Heart right ventricle (tissue), 16 donors: ENCODE measurements at regions not wholly inside any gene's neighbourhood (a gene's known extent, or its start where the extent isn't known, plus 50 kb on each side); places are given as distances from the start of the nearest gene placed in this dataset.

Source experiments
- ATAC-seq, 8 donors: fragments of 200-7000 bp; cut with Tn5 transposase; one replicate each; pipeline ENCODE4 v1.9.1; 2020; ENCODE audit warnings: mild to moderate bottlenecking in 8 of 8, moderate library complexity in 8 of 8, moderate number of reproducible peaks in 1 of 8
- DNase-seq, 2 donors: peaks; one replicate each; pipeline ENCODE4 v3.0.0-alpha.2; 2020
- H3K27ac ChIP-seq, 10 donors: fragments of 200-600 bp; sonication (generic) in 2 of 10; one replicate each; pipeline versions ENCODE4 v1.5.0 to v1.8.0; 2020 to 2022; ENCODE audit warnings: mild to moderate bottlenecking in 3 of 10
- H3K27me3 ChIP-seq, 7 donors: fragments of 200-600 bp; one replicate each; pipeline ENCODE4 v1.8.0; 2021 to 2022; ENCODE audit warnings: mild to moderate bottlenecking in 2 of 7
- H3K36me3 ChIP-seq, 9 donors: fragments of 200-600 bp; sonication (generic) in 1 of 9; one replicate each; pipeline versions ENCODE4 v1.5.0 to v1.8.0; 2020 to 2022; ENCODE audit warnings: mild to moderate bottlenecking in 2 of 9
- H3K4me1 ChIP-seq, 9 donors: fragments of 200-600 bp; sonication (generic) in 1 of 9; one replicate each; pipeline versions ENCODE4 v1.5.0 to v1.8.0; 2020 to 2022; ENCODE audit warnings: mild to moderate bottlenecking in 4 of 9
- H3K4me3 ChIP-seq, 10 donors: fragments of 200-600 bp; sonication (generic) in 2 of 10; one replicate each; pipeline versions ENCODE4 v1.5.0 to v1.8.0; 2020 to 2022; ENCODE audit warnings: mild to moderate bottlenecking in 7 of 10, moderate library complexity in 2 of 10
- H3K9me3 ChIP-seq, 11 donors: fragments of 200-600 bp in 10 of 11; sonication (generic) in 2 of 11; one replicate each; pipeline versions ENCODE4 v1.5.0 to v1.8.0; 2013 to 2022; ENCODE audit warnings: mild to moderate bottlenecking in 2 of 11, control low read depth in 1 of 11, moderate library complexity in 1 of 11
- WGBS, 2 donors: extraction: QIAGEN DNeasy Blood & Tissue Kit; methylation state at CpG; one replicate each; pipeline ENCODE4 v1.1.7; 2013; ENCODE audit warnings: inconsistent platforms in 1 of 2; 5-methylcytosine and 5-hydroxymethylcytosine counted together
- intact Hi-C, 10 donors: fragments of 100-400 bp; cut with DNase I; formaldehyde crosslinking; loops; one replicate each; pipeline versions ENCODE4 v1.11.1 to v1.14.2; 2022
- TF ChIP-seq, protein P1 (sequence below), 9 donors: fragments of 200-600 bp; sonication (generic) in 2 of 9; IDR thresholded peaks; one replicate each; pipeline versions ENCODE4 v1.5.0 to v1.8.0; 2021 to 2022; ENCODE audit warnings: antibody characterized with exemption in 9 of 9, mild to moderate bottlenecking in 5 of 9, moderate library complexity in 1 of 9
- donor health status: Arrhythmogenic right ventricular cardiomyopathy.
- donor health status: ischemic (EF 13 %, LVEDD 7.1; RV severe dilation, severe dysfunction).
- donor health status: healthy with polysubstance abuse.
- donor health status: DM: no; HTN: yes; CAD: no.
- donor health status: DM: no; HTN: no; CAD: no.
- donor health status: ischemic (EF 25% LVEDD 6.9; RV normal size, moderate dysfunction).
- donor health status: ischemic (EF 25% LVEDD 5.7; RV mildly dilated, moderate dysfunction).
- donor health status: healthy.
- donor health status: DM: yes; HTN: yes; CAD: no.
- donor health status: Ischemic cardiomyopathy.
- donor health status: ischemic (EF 35%, LVEDD 5.7; RV mildly dilated, moderate dysfunction).
- donor health status: nonischemic (EF 11% LVEDD 7.7; RV severe dilation, severe dysfunction).
- donor health status: DM: yes; HTN: yes; CAD: no.
- donor health status: PGD.
- donor health status: ischemic (EF 29% LVEDD 5.4; RV normal size, mild dysfunction).
- donor health status: nonischemic (EF 23%, LVEDD 6.1; RV moderate dilation, normal function).

DNA sequence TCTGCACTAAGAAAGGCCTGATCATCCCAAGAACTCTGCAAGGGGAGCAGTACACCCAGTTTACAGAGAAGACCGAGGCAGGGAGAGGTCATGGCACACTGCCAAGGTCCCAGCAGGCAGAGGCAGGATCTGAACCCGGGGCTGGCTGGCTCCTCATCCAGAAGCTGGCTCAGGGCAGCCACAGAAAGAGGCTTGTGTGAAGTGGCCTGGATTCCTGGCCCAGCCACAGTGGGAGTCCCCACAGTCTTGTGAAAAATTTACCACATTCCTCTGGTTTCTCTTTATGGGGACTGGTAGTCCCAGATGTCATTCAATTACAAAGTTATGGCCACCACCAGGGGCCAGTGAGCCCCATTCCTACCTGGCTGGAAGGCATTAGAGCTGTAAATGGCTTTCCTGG is 440.5 kb downstream of the MIAT start:
- Histone ChIP-seq H3K27ac (no peak overlapping the region), H3K36me3 (no peaks in the 10 kb centered on the region), H3K4me3 (no peak overlapping the region), H3K4me1 (peaks cover 0 to 9% (median 4%) of the 10 kb centered on the region in 9 donors), H3K9me3 (no peaks in the 10 kb centered on the region), H3K27me3 (peaks cover 4 to 82% (median 46%) of the 10 kb centered on the region in 7 donors)
- ATAC-seq (no peak), DNase-seq (no peak)
- 62 to 73% methylated on average over 2 of the region's 2 CpGs for WGBS, 2 donors
- intact Hi-C loops: no loop called here
- TF ChIP-seq, protein P1, sequence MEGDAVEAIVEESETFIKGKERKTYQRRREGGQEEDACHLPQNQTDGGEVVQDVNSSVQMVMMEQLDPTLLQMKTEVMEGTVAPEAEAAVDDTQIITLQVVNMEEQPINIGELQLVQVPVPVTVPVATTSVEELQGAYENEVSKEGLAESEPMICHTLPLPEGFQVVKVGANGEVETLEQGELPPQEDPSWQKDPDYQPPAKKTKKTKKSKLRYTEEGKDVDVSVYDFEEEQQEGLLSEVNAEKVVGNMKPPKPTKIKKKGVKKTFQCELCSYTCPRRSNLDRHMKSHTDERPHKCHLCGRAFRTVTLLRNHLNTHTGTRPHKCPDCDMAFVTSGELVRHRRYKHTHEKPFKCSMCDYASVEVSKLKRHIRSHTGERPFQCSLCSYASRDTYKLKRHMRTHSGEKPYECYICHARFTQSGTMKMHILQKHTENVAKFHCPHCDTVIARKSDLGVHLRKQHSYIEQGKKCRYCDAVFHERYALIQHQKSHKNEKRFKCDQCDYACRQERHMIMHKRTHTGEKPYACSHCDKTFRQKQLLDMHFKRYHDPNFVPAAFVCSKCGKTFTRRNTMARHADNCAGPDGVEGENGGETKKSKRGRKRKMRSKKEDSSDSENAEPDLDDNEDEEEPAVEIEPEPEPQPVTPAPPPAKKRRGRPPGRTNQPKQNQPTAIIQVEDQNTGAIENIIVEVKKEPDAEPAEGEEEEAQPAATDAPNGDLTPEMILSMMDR (IDR thresholded peaks at IDR 0.05): no peak

DNA sequence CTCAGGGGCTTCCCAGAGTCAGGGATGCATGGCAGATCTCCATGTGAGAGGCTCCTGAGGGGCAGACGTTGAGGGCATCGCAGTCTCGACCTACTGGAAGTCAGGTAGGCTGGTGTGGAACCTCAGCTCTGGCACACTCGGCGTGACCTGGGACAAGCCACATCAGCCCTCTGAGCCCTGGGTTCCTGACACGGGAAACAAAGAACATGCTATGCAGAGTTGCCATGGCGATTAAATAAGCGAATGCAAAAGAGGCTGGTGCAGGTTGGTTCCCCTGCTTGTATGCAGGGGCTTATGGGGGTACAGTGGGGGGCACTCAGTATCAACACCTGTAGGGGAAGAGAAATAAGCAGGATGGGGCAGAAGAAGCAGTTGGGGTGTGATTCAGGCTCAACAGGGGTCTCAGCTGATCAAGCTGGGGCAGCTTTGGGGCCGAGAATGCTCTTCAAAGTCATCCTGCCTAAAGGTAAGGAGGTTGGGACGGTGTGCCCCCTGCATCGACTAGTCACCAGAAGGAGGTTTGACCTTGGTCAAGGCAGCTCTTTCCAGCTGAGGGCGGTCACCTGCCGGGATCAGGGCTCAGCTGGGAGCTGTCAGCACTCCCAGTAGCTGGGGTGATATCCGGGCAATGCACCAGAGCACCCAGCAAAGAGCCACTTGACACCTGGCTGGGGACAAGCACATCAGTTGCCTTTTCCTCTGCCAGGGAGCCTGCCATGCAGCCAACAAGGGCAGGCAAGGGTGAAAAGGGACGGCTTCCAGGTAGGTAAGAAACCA is 442.7 kb downstream of the MIAT start:
- no peaks in the 10 kb centered on the region for H3K9me3 ChIP-seq
- 59 to 67% methylated on average over 15 of the region's 15 CpGs for WGBS, 2 donors
- H3K36me3 ChIP-seq: no peaks in the 10 kb centered on the region
- H3K27ac ChIP-seq: no peak overlapping the region
- peaks cover 0 to 9% (median 0%) of the 10 kb centered on the region in 9 donors for H3K4me1 ChIP-seq
- ATAC-seq: peak in 7 of 8 donors; percentile 33 to 83 (median 77)
- peaks cover 4 to 76% (median 52%) of the 10 kb centered on the region in 7 donors for H3K27me3 ChIP-seq
- H3K4me3 ChIP-seq: no peak overlapping the region
- intact Hi-C loops: no loop called here
- TF ChIP-seq, protein P1 (IDR thresholded peaks at IDR 0.05): no peak
- peak; percentile 10 to 32 for DNase-seq

DNA sequence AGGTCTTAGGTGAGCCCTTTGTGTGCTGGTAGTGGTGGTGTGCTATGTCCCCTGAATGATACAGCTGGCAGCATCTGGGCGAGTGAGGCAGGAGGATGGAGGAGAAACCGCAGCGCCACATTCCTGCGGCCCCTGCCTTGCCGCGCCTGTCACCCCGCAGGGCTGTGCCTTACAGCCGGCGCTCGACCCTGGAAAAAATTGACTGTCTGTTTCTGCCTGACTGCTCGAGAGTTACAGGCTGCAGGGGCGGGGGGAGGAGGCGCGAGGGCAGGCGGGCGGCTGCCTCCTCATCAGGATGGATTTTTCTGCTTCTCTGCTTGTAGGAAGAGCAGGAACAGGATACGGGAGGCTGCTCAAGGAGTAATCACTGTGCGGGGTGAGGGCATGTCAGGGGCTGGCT is 443.4 kb downstream of the MIAT start:
- Histone ChIP-seq H3K9me3 (no peaks in the 10 kb centered on the region), H3K27me3 (peaks cover 4 to 73% (median 52%) of the 10 kb centered on the region in 7 donors), H3K4me3 (no peak overlapping the region), H3K27ac (no peak overlapping the region), H3K36me3 (no peaks in the 10 kb centered on the region), H3K4me1 (peaks cover 0 to 9% (median 1%) of the 10 kb centered on the region in 9 donors)
- TF ChIP-seq, protein P1 (IDR thresholded peaks at IDR 0.05): no peak
- ATAC-seq (peak in 2 of 8 donors; percentile 5 to 6), DNase-seq (no peak)
- 3 to 5% methylated on average over 18 of the region's 18 CpGs for WGBS, 2 donors
- intact Hi-C loops: no loop called here

DNA sequence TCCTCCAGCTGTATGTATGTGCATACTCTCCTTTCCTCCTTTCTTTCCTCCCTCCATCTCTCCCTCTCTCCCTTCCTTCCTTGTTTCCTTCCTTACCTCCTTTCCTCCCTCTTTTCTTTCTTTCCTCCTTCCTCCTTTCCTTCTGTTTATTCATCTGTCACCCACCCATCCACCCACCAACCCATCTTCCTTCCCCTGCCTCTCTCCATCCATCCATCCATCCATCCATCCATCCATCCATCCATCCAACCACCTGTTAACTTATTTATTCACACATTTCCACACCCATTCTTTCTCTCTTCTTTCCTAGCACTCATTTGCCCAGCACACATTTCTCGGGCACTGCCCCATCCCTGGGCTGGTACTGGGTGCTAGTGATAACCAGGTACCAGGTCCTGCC is 443.9 kb downstream of the MIAT start:
- peaks cover 3 to 73% (median 52%) of the 10 kb centered on the region in 7 donors for H3K27me3 ChIP-seq
- H3K4me1 ChIP-seq: peaks cover 0 to 9% (median 4%) of the 10 kb centered on the region in 9 donors
- 89 to 93% methylated on average over 1 of the region's 1 CpG for WGBS, 2 donors
- H3K4me3 ChIP-seq: no peak overlapping the region
- no peak overlapping the region for H3K27ac ChIP-seq
- DNase-seq: no peak
- TF ChIP-seq, protein P1 (IDR thresholded peaks at IDR 0.05): no peak
- intact Hi-C loops: no loop called here
- H3K36me3 ChIP-seq: no peaks in the 10 kb centered on the region
- no peak for ATAC-seq
- no peaks in the 10 kb centered on the region for H3K9me3 ChIP-seq
